HUES64 (cell line): ENCODE measurements at regions not wholly inside any gene's neighbourhood (a gene's known extent, or its start where the extent isn't known, plus 50 kb on each side); places are given as distances from the start of the nearest gene placed in this dataset.

Source experiments
- H3K27ac ChIP-seq: 2 replicates; pipeline ENCODE4 v1.7.0; 2013; ENCODE audit warnings: low read depth, low read length, inconsistent platforms
- H3K27me3 ChIP-seq: 2 replicates; pipeline ENCODE4 v1.6.1; 2013; ENCODE audit warnings: mild to moderate bottlenecking, low read length; ENCODE audit not compliant: insufficient read depth
- H3K36me3 ChIP-seq: 2 replicates; pipeline ENCODE4 v1.6.1; 2013; ENCODE audit warnings: mild to moderate bottlenecking, low read length; ENCODE audit not compliant: insufficient read depth
- H3K4me1 ChIP-seq: 2 replicates; pipeline ENCODE4 v1.6.1; 2013; ENCODE audit warnings: mild to moderate bottlenecking, low read length, moderate library complexity; ENCODE audit not compliant: insufficient read depth
- H3K4me3 ChIP-seq: 2 replicates; pipeline ENCODE4 v1.5.1; 2013; ENCODE audit warnings: mild to moderate bottlenecking, low read length, moderate library complexity
- H3K9ac ChIP-seq: 2 replicates; pipeline ENCODE4 v1.6.1; 2013; ENCODE audit warnings: mild to moderate bottlenecking, low read depth, low read length
- H3K9me3 ChIP-seq: 2 replicates; pipeline ENCODE4 v1.6.1; 2013; ENCODE audit warnings: low read depth, low read length; ENCODE audit not compliant: insufficient read depth
- WGBS: fragments of 150-250, 120-280 bp; methylation state at CpG from one replicate; pipeline ENCODE4 v1.1.7; 2013; ENCODE audit warnings: missing lambda C conversion rate; 5-methylcytosine and 5-hydroxymethylcytosine counted together

GRCh38 chr14:31932675-31933074 lies 144.4 kb upstream of the ARHGAP5 start:
- no peak overlapping the region for H3K4me3 ChIP-seq
- H3K27ac ChIP-seq = no peak overlapping the region
- WGBS = 65% methylated on average over 5 of the region's 5 CpGs
- H3K27me3 ChIP-seq = no peaks in the 10 kb centered on the region
- no peaks in the 10 kb centered on the region for H3K9me3 ChIP-seq
- no peak overlapping the region for H3K9ac ChIP-seq
- H3K36me3 ChIP-seq = no peaks in the 10 kb centered on the region
- H3K4me1 ChIP-seq = peaks cover 33% of the 10 kb centered on the region

GRCh38 chr14:31933716-31934115 lies 143.4 kb upstream of the ARHGAP5 start:
- WGBS = 63% methylated on average over 3 of the region's 3 CpGs
- no peak overlapping the region for H3K27ac ChIP-seq

DNA sequence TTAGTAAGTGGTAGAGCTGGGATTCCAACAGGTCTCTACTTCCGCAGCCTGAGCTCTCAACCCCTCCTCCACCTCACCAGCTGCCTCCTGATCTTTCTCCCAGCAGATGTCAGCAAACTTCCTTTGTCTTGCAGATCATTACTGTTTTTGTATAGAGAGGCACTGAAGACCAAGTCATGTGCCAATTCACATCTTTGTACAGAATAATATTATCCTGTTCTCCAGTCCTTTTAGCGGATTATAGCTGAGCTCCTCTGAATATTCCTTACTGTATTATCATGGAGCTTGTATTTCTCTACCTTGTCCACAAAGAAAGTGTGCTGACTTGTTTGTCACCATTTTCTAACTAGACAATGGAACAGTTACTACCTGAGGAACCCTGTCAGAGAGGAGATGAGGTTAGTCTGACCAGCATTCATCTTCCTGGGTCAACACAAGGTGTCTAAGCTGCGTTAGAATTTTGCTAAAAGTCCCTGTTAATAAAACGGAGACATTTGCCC lies 142.3 kb upstream of the ARHGAP5 start:
- 33% methylated on average over 4 of the region's 4 CpGs for WGBS

More at GRCh38 chr14:31933716-31934115, 143.4 kb upstream of the ARHGAP5 start:
- Histone ChIP-seq H3K4me3 (no peak overlapping the region), H3K9ac (no peak overlapping the region), H3K27me3 (no peaks in the 10 kb centered on the region), H3K36me3 (no peaks in the 10 kb centered on the region), H3K9me3 (no peaks in the 10 kb centered on the region), H3K4me1 (peaks cover 32% of the 10 kb centered on the region)

GRCh38 chr14:31935391-31935790 lies 141.7 kb upstream of the ARHGAP5 start:
- Histone ChIP-seq H3K27me3 (no peaks in the 10 kb centered on the region), H3K27ac (peak overlapping the region; percentile 63; the same call in 1 of the 2 replicates), H3K9ac (no peak overlapping the region), H3K4me3 (no peak overlapping the region), H3K9me3 (no peaks in the 10 kb centered on the region), H3K36me3 (no peaks in the 10 kb centered on the region), H3K4me1 (peaks cover 32% of the 10 kb centered on the region)
- 38% methylated on average over 2 of the region's 3 CpGs for WGBS

More for the DNA sequence above, 142.3 kb upstream of the ARHGAP5 start:
- 0 out of 2 replicates have a peak overlapping the region, but pooled peaks have one; percentile 29 for H3K4me3 ChIP-seq
- H3K27ac ChIP-seq = peak overlapping the region; percentile 63; the same call in 1 of the 2 replicates
- no peaks in the 10 kb centered on the region for H3K27me3 ChIP-seq
- H3K9me3 ChIP-seq = no peaks in the 10 kb centered on the region
- peaks cover 32% of the 10 kb centered on the region for H3K4me1 ChIP-seq
- H3K36me3 ChIP-seq = no peaks in the 10 kb centered on the region
- no peak overlapping the region for H3K9ac ChIP-seq

GRCh38 chr14:31936115-31936514 lies 141.0 kb upstream of the ARHGAP5 start:
- Histone ChIP-seq H3K4me3 (no peak overlapping the region), H3K36me3 (no peaks in the 10 kb centered on the region), H3K27ac (no peak overlapping the region), H3K4me1 (peaks cover 32% of the 10 kb centered on the region), H3K9me3 (no peaks in the 10 kb centered on the region), H3K9ac (no peak overlapping the region), H3K27me3 (no peaks in the 10 kb centered on the region)
- WGBS = 79% methylated on average over 6 of the region's 6 CpGs

GRCh38 chr14:31937730-31938346 lies 139.3 kb upstream of the ARHGAP5 start:
- Histone ChIP-seq H3K4me1 (peaks cover 28% of the 10 kb centered on the region), H3K36me3 (no peaks in the 10 kb centered on the region), H3K4me3 (no peak overlapping the region), H3K9ac (no peak overlapping the region), H3K27me3 (no peaks in the 10 kb centered on the region), H3K27ac (peak overlapping the region; percentile 8; the same call in 1 of the 2 replicates), H3K9me3 (no peaks in the 10 kb centered on the region)
- 74% methylated on average over 2 of the region's 3 CpGs for WGBS

- Histone ChIP-seq H3K4me1 (peaks cover 14% of the 10 kb centered on the region), H3K9me3 (no peaks in the 10 kb centered on the region), H3K36me3 (no peaks in the 10 kb centered on the region), H3K27ac (no peak overlapping the region), H3K27me3 (no peaks in the 10 kb centered on the region), H3K9ac (no peak overlapping the region), H3K4me3 (no peak overlapping the region)
- WGBS = 93% methylated on average over 3 of the region's 4 CpGs
Measured at GRCh38 chr14:31939934-31940333, 137.2 kb upstream of the ARHGAP5 start.

DNA sequence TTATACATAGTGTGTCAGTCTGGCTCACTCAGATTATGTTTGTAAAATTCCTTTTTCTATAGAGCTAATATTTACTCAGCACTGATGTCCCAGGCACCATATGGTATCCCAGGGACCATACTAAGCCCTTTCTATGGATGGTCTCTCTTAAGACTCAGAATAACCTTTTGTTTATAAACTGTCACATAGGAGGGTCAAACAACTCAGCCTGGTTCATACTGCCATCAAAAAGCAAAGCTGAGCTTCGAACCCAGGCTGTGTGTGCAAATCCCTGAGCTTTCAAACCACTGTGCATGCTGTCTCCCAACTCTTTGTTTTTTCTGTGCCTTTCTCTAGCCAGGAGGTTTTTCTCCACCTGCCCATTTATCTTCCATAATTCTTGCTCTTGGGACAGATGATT lies 135.6 kb upstream of the ARHGAP5 start:
- Histone ChIP-seq H3K27me3 (no peaks in the 10 kb centered on the region), H3K4me1 (no peaks in the 10 kb centered on the region), H3K27ac (no peak overlapping the region), H3K4me3 (no peak overlapping the region), H3K36me3 (no peaks in the 10 kb centered on the region), H3K9me3 (no peaks in the 10 kb centered on the region), H3K9ac (no peak overlapping the region)
- 90% methylated on average over 1 of the region's 1 CpG for WGBS

- Histone ChIP-seq H3K4me1 (no peaks in the 10 kb centered on the region), H3K9ac (no peak overlapping the region), H3K36me3 (no peaks in the 10 kb centered on the region), H3K27ac (no peak overlapping the region), H3K9me3 (no peaks in the 10 kb centered on the region), H3K27me3 (no peaks in the 10 kb centered on the region), H3K4me3 (no peak overlapping the region)
- WGBS = 90% methylated on average over 9 of the region's 9 CpGs
Measured at GRCh38 chr14:31942166-31942841, 134.8 kb upstream of the ARHGAP5 start.

DNA sequence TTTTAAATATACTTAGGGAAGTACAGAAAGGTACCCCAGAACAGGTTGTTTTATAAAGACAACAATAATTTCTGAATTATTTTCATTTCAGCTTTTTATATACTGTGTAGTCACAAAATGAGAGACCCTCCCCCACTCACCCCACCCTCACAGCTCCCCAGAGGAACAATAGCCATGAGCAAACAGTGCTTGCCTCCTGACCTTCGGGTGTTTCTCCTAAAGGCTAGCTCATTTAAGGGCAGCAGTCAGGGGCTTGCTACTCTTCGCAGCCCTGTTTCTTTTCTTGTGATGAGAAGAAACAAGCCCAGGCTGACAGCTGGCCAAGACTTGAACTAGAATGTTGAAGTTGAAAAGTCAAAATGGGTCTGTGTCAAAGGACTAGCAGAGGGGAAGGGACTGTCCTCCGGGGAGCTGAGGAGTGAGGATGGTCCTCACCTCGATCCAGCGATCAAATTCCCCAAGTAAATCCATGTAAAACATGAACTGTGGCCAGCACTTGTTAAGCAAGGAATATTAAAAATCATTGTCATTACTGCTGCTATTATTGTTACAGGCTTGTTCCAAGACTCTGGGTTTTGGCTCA lies 133.8 kb upstream of the ARHGAP5 start:
- no peak overlapping the region for H3K4me3 ChIP-seq
- H3K4me1 ChIP-seq = no peaks in the 10 kb centered on the region
- 91% methylated on average over 5 of the region's 5 CpGs for WGBS
- no peaks in the 10 kb centered on the region for H3K9me3 ChIP-seq
- no peaks in the 10 kb centered on the region for H3K27me3 ChIP-seq
- no peaks in the 10 kb centered on the region for H3K36me3 ChIP-seq
- H3K9ac ChIP-seq = no peak overlapping the region
- H3K27ac ChIP-seq = no peak overlapping the region

GRCh38 chr14:31943861-31944255 lies 133.2 kb upstream of the ARHGAP5 start:
- no peaks in the 10 kb centered on the region for H3K36me3 ChIP-seq
- no peak overlapping the region for H3K27ac ChIP-seq
- H3K27me3 ChIP-seq = no peaks in the 10 kb centered on the region
- WGBS = 95% methylated on average over 12 of the region's 12 CpGs
- H3K4me3 ChIP-seq = no peak overlapping the region
- H3K9me3 ChIP-seq = no peaks in the 10 kb centered on the region
- H3K4me1 ChIP-seq = no peaks in the 10 kb centered on the region
- no peak overlapping the region for H3K9ac ChIP-seq
